K562 (cell line): ENCODE measurements at regions not wholly inside any gene's neighbourhood (a gene's known extent, or its start where the extent isn't known, plus 50 kb on each side); places are given as distances from the start of the nearest gene placed in this dataset.
A peak's percentile ranks its signal among the peaks of the same experiment; 100 is the strongest.

Experiments
- CBX3 ChIP-seq, 2 experiments: IDR thresholded peaks; 1 replicate in 1 of 2; 2 replicates in 1 of 2; pipeline ENCODE4 v1.6.1; 2012; ENCODE audit warnings: inconsistent platforms in 2 of 2, low read length in 2 of 2, borderline replicate concordance in 1 of 2, control low read depth in 1 of 2
- FOSL1 ChIP-seq: fragments of 200-800 bp; sonication (Bioruptor generic); conservative IDR thresholded peaks from 2 replicates; pipeline ENCODE4 v1.6.1; 2016; ENCODE audit warnings: missing genetic modification characterization, missing compliant biosample characterization
- GABPB1 ChIP-seq: sonication (generic); formaldehyde crosslinking; IDR thresholded peaks from 2 replicates; pipeline ENCODE4 v1.8.0; 2022; ENCODE audit warnings: mild to moderate bottlenecking, missing genetic modification reagents
- NR2C1 ChIP-seq, 2 experiments: fragments of 450-650 bp; IDR thresholded peaks; 2 replicates each; pipeline ENCODE4 v1.6.1; 2017; ENCODE audit warnings: mild to moderate bottlenecking in 2 of 2, antibody characterized with exemption in 1 of 2, inconsistent platforms in 1 of 2, missing compliant biosample characterization in 1 of 2, missing genetic modification characterization in 1 of 2
- PCBP1 ChIP-seq: fragments of 200-400 bp; formaldehyde crosslinking; IDR thresholded peaks from 2 replicates; pipeline ENCODE4 v1.6.1; 2018; ENCODE audit warnings: mild to moderate bottlenecking, low read depth, low read length; ENCODE audit not compliant: poor library complexity, severe bottlenecking
- PYGO2 ChIP-seq: fragments of 450-650 bp; IDR thresholded peaks from 2 replicates; pipeline ENCODE4 v1.6.1; 2016; ENCODE audit warnings: mild to moderate bottlenecking, missing genetic modification characterization, moderate library complexity, missing compliant biosample characterization
- ZKSCAN1 ChIP-seq: fragments of 150-350 bp; IDR thresholded peaks from 2 replicates; pipeline ENCODE4 v1.6.1; 2016; ENCODE audit warnings: low read depth, low read length
- ZNF175 ChIP-seq: fragments of 200-800 bp; sonication (Bioruptor generic); IDR thresholded peaks from 2 replicates; pipeline ENCODE4 v1.6.1; 2016; ENCODE audit warnings: low read depth, mild to moderate bottlenecking, missing genetic modification characterization, missing compliant biosample characterization
- ZNF586 ChIP-seq: fragments of 450-650 bp; formaldehyde crosslinking; conservative IDR thresholded peaks from 2 replicates; pipeline ENCODE4 v1.4.0; 2020; ENCODE audit warnings: mild to moderate bottlenecking, moderate library complexity
- TF ChIP-seq, protein P1 (sequence below): fragments of 450-650 bp; IDR thresholded peaks from 2 replicates; pipeline ENCODE4 v1.6.1; 2016
- TF ChIP-seq, protein P2 (sequence below): fragments of 450-650 bp; formaldehyde crosslinking; conservative IDR thresholded peaks from 2 replicates; pipeline ENCODE4 v1.4.0; 2022; ENCODE audit warnings: mild to moderate bottlenecking, missing genetic modification characterization
- TF ChIP-seq, protein P3 (sequence below): fragments of 450-650 bp; IDR thresholded peaks from 2 replicates; pipeline ENCODE4 v1.6.1; 2017; ENCODE audit warnings: antibody characterized with exemption, mild to moderate bottlenecking
- TF ChIP-seq, protein P4 (sequence below): fragments of 250-450 bp; sonication (Bioruptor Pico); IDR thresholded peaks from 2 replicates; pipeline ENCODE4 v1.5.0; 2021
- TF ChIP-seq, protein P5 (sequence below), 2 experiments: fragments of 450-650 bp in 1 of 2; sonication (generic) in 1 of 2; formaldehyde crosslinking; conservative IDR thresholded peaks; 2 replicates each; pipeline versions ENCODE4 v1.4.0 to v1.8.1; 2020 to 2022; ENCODE audit warnings: mild to moderate bottlenecking in 1 of 2, missing genetic modification reagents in 1 of 2
- TF ChIP-seq, protein P6 (sequence below): fragments of 250-450 bp; sonication (Bioruptor Pico); IDR thresholded peaks from 2 replicates; pipeline ENCODE4 v1.8.0; 2022; ENCODE audit warnings: moderate library complexity, mild to moderate bottlenecking, inconsistent platforms
- TF ChIP-seq, protein P7 (sequence below): sonication (generic); formaldehyde crosslinking; IDR thresholded peaks from 2 replicates; pipeline ENCODE4 v1.8.0; 2022; ENCODE audit warnings: mild to moderate bottlenecking, low read depth, missing genetic modification reagents

DNA sequence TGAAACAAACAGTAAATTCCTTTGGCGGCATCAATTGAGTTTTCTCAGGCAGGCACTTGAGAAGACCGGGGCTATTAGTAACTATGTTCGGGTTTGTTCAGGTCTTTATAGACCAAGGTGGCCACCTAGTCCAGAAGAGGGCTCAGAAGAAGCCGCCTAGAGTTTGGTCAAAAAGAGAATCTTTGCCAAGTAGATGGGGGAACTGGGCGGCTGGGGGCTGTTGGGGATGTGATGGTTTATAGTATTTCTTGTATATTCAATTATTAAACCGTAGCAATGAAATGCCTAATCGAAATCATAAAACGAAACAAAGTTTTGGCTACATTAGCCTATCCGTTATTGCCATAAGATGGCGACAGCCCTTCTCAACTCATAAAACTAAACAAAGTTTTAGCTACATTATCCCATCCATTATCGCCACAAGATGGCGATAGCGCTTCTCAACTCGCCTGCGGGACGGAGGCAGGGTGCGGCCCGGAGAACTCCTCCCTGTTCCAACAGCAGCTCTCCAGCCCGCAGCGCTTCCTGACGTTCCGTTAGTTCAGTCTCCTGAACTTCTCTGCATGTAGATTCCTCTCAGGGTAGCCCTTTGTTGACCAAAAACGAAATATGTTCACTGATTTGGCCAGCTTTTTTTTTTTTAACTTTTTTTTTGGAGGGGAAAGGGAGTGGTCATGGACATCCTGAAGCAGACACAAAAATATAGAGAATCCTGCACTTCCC is 120.5 kb upstream of the PRSS16 start (continued):
- 0 out of 2 replicates have a peak, but pooled peaks have one; percentile 12 for TF ChIP-seq PYGO2 (tag)
- TF ChIP-seq, protein P1, sequence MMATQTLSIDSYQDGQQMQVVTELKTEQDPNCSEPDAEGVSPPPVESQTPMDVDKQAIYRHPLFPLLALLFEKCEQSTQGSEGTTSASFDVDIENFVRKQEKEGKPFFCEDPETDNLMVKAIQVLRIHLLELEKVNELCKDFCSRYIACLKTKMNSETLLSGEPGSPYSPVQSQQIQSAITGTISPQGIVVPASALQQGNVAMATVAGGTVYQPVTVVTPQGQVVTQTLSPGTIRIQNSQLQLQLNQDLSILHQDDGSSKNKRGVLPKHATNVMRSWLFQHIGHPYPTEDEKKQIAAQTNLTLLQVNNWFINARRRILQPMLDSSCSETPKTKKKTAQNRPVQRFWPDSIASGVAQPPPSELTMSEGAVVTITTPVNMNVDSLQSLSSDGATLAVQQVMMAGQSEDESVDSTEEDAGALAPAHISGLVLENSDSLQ, result no peak
- TF ChIP-seq PCBP1, result no peak
- TF ChIP-seq CBX3 (IDR thresholded peaks at IDR 0.05; ENCODE audit: borderline replicate concordance in 1 of 2, low read length in 2 of 2), result peak in 1 of 2 experiments; percentile 47; a peak in 1 of 3 replicates
- TF ChIP-seq NR2C1 (IDR thresholded peaks at IDR 0.05), result no peak
- TF ChIP-seq NR2C1 (tag; IDR thresholded peaks at IDR 0.05), result 0 out of 2 replicates have a peak, but pooled peaks have one; percentile 8
- TF ChIP-seq, protein P2, sequence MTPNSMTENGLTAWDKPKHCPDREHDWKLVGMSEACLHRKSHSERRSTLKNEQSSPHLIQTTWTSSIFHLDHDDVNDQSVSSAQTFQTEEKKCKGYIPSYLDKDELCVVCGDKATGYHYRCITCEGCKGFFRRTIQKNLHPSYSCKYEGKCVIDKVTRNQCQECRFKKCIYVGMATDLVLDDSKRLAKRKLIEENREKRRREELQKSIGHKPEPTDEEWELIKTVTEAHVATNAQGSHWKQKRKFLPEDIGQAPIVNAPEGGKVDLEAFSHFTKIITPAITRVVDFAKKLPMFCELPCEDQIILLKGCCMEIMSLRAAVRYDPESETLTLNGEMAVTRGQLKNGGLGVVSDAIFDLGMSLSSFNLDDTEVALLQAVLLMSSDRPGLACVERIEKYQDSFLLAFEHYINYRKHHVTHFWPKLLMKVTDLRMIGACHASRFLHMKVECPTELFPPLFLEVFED, result no peak
- TF ChIP-seq ZNF175 (CRISPR knock-in tag), result no peak
- TF ChIP-seq, protein P3, sequence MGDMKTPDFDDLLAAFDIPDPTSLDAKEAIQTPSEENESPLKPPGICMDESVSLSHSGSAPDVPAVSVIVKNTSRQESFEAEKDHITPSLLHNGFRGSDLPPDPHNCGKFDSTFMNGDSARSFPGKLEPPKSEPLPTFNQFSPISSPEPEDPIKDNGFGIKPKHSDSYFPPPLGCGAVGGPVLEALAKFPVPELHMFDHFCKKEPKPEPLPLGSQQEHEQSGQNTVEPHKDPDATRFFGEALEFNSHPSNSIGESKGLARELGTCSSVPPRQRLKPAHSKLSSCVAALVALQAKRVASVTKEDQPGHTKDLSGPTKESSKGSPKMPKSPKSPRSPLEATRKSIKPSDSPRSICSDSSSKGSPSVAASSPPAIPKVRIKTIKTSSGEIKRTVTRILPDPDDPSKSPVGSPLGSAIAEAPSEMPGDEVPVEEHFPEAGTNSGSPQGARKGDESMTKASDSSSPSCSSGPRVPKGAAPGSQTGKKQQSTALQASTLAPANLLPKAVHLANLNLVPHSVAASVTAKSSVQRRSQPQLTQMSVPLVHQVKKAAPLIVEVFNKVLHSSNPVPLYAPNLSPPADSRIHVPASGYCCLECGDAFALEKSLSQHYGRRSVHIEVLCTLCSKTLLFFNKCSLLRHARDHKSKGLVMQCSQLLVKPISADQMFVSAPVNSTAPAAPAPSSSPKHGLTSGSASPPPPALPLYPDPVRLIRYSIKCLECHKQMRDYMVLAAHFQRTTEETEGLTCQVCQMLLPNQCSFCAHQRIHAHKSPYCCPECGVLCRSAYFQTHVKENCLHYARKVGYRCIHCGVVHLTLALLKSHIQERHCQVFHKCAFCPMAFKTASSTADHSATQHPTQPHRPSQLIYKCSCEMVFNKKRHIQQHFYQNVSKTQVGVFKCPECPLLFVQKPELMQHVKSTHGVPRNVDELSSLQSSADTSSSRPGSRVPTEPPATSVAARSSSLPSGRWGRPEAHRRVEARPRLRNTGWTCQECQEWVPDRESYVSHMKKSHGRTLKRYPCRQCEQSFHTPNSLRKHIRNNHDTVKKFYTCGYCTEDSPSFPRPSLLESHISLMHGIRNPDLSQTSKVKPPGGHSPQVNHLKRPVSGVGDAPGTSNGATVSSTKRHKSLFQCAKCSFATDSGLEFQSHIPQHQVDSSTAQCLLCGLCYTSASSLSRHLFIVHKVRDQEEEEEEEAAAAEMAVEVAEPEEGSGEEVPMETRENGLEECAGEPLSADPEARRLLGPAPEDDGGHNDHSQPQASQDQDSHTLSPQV, result peak; percentile 43
- peak; percentile 23; the same call in 1 of the 2 replicates for TF ChIP-seq GABPB1 (CRISPR knock-in tag)
- TF ChIP-seq ZKSCAN1, result peak; percentile 77; the same call in 1 of the 2 replicates
- peak; percentile 32; the same call in 1 of the 2 replicates for TF ChIP-seq FOSL1 (tag)
- TF ChIP-seq, protein P4, sequence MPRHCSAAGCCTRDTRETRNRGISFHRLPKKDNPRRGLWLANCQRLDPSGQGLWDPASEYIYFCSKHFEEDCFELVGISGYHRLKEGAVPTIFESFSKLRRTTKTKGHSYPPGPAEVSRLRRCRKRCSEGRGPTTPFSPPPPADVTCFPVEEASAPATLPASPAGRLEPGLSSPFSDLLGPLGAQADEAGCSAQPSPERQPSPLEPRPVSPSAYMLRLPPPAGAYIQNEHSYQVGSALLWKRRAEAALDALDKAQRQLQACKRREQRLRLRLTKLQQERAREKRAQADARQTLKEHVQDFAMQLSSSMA (CRISPR knock-in tag), result no peak
- TF ChIP-seq, protein P5, sequence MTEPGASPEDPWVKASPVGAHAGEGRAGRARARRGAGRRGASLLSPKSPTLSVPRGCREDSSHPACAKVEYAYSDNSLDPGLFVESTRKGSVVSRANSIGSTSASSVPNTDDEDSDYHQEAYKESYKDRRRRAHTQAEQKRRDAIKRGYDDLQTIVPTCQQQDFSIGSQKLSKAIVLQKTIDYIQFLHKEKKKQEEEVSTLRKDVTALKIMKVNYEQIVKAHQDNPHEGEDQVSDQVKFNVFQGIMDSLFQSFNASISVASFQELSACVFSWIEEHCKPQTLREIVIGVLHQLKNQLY (CRISPR knock-in tag; conservative IDR thresholded peaks at IDR 0.05), result no peak
- no peak for TF ChIP-seq ZNF586
- TF ChIP-seq, protein P6, sequence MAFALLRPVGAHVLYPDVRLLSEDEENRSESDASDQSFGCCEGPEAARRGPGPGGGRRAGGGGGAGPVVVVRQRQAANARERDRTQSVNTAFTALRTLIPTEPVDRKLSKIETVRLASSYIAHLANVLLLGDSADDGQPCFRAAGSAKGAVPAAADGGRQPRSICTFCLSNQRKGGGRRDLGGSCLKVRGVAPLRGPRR (CRISPR knock-in tag), result no peak
- TF ChIP-seq, protein P7, sequence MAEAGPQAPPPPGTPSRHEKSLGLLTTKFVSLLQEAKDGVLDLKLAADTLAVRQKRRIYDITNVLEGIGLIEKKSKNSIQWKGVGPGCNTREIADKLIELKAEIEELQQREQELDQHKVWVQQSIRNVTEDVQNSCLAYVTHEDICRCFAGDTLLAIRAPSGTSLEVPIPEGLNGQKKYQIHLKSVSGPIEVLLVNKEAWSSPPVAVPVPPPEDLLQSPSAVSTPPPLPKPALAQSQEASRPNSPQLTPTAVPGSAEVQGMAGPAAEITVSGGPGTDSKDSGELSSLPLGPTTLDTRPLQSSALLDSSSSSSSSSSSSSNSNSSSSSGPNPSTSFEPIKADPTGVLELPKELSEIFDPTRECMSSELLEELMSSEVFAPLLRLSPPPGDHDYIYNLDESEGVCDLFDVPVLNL (CRISPR knock-in tag), result no peak
